T-helper 1 cell treated with Interleukin-12 subunit alpha and Interleukin-12 subunit beta and Interleukin-4 antibody, amounts not matched to agents 30 μg/mL and 1 μg/mL, for 36 hours (primary cell): ENCODE measurements at regions not wholly inside any gene's neighbourhood (a gene's known extent, or its start where the extent isn't known, plus 50 kb on each side); places are given as distances from the start of the nearest gene placed in this dataset.

Experiments
- H3K27ac Mint-ChIP-seq: one replicate; pipeline ENCODE4 v1.8.0; 2021; ENCODE audit warnings: mild to moderate bottlenecking, mixed read lengths
- H3K27me3 Mint-ChIP-seq: one replicate; pipeline ENCODE4 v1.8.0; 2021; ENCODE audit warnings: low read depth, mixed read lengths
- H3K36me3 Mint-ChIP-seq: one replicate; pipeline ENCODE4 v1.8.0; 2021; ENCODE audit warnings: low read depth, mixed read lengths
- H3K4me1 Mint-ChIP-seq: one replicate; pipeline ENCODE4 v1.8.0; 2021; ENCODE audit warnings: low read depth, mixed read lengths
- H3K4me3 Mint-ChIP-seq: one replicate; pipeline ENCODE4 v1.8.0; 2021; ENCODE audit warnings: mild to moderate bottlenecking, moderate library complexity, mixed read lengths
- H3K9me3 Mint-ChIP-seq: one replicate; pipeline ENCODE4 v1.8.0; 2021; ENCODE audit warnings: mixed read lengths

DNA sequence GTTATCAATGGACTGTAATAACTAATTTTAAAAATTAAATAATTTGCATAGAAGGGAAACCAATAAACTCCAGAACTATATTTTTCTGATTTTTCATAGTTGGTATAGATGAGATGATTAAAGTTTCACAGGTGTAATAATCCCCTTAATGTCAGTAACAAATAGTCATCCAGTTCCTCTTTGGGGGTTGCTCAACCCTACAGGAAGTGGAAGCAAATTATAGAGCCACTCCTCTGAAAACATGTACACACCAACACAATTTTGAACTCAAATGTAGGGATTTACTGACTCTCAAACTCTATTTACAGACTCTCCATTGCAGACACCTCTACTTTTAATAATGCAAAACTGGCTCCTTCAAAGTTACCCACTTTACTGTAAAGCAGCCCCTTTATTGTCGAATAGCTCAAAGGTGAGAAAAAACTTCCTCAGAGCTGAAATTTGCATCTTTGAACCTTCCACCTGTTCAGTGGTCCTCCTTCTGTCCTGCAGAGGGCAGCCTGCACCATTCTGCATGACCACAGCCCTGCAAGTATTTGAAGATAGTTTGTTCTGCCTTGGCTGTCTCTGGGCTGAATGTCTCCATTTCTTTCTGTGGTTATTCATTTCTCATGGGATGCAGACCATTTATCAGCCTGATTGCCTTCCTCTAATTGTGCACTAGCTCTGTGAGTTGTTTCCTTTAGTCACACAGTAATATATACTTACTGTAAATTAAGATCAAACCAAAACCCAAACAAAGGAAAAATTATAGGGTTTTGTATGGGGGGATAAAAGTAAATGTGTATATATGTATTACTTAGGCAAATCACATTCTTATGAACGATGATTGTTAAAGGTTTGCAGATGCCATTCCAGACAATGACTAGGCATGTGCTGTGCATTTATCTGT is 383.2 kb upstream of the SGCD start:
- Mint-ChIP-seq H3K27ac (no peak overlapping the region), H3K27me3 (peaks cover 28% of the 10 kb centered on the region), H3K4me3 (no peak overlapping the region), H3K9me3 (no peaks in the 10 kb centered on the region), H3K4me1 (peaks cover 4% of the 10 kb centered on the region), H3K36me3 (no peaks in the 10 kb centered on the region)

- H3K4me3 Mint-ChIP-seq: no peak overlapping the region
- no peaks in the 10 kb centered on the region for H3K36me3 Mint-ChIP-seq
Measured at GRCh38 chr5:155947394-155948062, 379.4 kb upstream of the SGCD start.

DNA sequence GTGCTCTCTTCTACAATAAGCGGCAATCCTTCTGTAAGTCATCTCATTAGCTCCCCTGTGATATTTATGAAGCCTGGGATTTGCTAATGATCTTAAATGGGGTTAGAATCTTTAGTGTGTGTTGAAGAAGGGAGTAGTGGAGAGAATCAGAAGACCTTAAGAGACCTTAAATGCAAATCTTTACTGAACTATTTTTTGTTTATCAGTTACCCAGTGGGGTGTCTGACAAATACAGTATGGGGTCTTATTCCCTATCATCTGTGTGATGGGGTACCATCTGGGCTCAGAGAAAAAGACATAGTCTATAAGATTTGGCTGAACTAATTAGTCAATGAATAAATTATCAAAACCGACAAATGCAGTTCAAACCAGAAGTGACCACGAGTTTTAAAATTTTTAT is 378.4 kb upstream of the SGCD start:
- no peak overlapping the region for H3K4me3 Mint-ChIP-seq
- H3K27ac Mint-ChIP-seq: no peak overlapping the region
- H3K36me3 Mint-ChIP-seq: no peaks in the 10 kb centered on the region
- H3K9me3 Mint-ChIP-seq: no peaks in the 10 kb centered on the region
- H3K4me1 Mint-ChIP-seq: peaks cover 7% of the 10 kb centered on the region
- peaks cover 34% of the 10 kb centered on the region for H3K27me3 Mint-ChIP-seq

More at GRCh38 chr5:155947394-155948062, 379.4 kb upstream of the SGCD start:
- Mint-ChIP-seq H3K27me3 (peaks cover 34% of the 10 kb centered on the region), H3K27ac (no peak overlapping the region), H3K4me1 (peaks cover 4% of the 10 kb centered on the region), H3K9me3 (no peaks in the 10 kb centered on the region)

DNA sequence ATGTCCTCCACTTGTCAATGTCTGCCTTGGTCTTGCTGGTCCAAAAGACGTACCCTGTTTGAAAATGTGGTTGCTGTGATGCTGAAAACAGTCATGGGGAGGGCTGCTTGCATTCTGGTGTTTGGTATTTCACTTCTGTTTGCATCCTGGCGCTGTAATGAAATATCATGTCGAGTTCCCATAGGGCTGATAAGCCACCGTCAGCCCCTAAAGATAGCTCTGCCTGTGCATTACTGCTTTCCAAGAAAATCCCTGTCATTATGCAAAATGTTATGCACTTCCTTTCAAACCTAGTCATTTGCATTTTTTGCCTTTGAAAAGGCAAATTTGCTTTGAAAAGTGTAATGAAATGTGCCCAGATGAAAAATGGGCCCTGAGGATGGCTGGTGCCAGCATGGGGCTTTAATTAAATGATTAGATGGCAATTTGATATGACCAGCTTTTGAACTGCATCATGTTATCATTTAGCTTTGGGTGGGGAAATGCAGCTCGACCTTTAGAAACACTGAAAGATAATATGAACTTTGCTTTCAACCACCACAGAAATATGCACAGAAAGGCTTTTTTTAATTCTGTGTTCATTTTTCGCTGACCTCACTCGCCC is 374.4 kb upstream of the SGCD start:
- Mint-ChIP-seq H3K36me3 (no peaks in the 10 kb centered on the region), H3K27ac (no peak overlapping the region), H3K4me3 (no peak overlapping the region), H3K4me1 (peaks cover 3% of the 10 kb centered on the region), H3K27me3 (peaks cover 15% of the 10 kb centered on the region), H3K9me3 (no peaks in the 10 kb centered on the region)

DNA sequence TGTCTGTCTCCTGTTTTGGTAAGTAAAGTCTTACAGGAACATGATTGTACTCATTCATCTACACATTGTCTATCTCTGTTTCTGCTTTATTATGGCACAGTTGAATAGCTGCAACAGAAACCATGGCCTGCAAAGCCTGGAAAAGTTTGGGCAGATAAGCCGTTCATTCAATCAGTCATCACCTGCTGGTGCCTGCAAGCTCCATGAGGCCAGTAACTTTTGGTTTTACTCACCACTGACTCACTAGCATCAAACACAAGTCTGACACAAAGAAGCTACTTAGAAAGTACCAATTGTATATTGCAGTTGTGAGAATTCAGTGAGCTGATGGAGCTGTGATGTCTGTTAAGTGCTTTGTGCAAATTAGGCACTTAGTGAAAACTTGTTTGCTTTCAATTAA is 373.6 kb upstream of the SGCD start:
- H3K4me1 Mint-ChIP-seq: peaks cover 3% of the 10 kb centered on the region
- peaks cover 15% of the 10 kb centered on the region for H3K27me3 Mint-ChIP-seq
- no peaks in the 10 kb centered on the region for H3K9me3 Mint-ChIP-seq
- H3K36me3 Mint-ChIP-seq: no peaks in the 10 kb centered on the region
- no peak overlapping the region for H3K4me3 Mint-ChIP-seq
- no peak overlapping the region for H3K27ac Mint-ChIP-seq

- H3K4me3 Mint-ChIP-seq: no peak overlapping the region
- H3K27ac Mint-ChIP-seq: no peak overlapping the region
- no peaks in the 10 kb centered on the region for H3K9me3 Mint-ChIP-seq
- H3K27me3 Mint-ChIP-seq: peaks cover 8% of the 10 kb centered on the region
- H3K4me1 Mint-ChIP-seq: peaks cover 3% of the 10 kb centered on the region
- no peaks in the 10 kb centered on the region for H3K36me3 Mint-ChIP-seq
Measured at GRCh38 chr5:155954701-155955445, 372.1 kb upstream of the SGCD start.

DNA sequence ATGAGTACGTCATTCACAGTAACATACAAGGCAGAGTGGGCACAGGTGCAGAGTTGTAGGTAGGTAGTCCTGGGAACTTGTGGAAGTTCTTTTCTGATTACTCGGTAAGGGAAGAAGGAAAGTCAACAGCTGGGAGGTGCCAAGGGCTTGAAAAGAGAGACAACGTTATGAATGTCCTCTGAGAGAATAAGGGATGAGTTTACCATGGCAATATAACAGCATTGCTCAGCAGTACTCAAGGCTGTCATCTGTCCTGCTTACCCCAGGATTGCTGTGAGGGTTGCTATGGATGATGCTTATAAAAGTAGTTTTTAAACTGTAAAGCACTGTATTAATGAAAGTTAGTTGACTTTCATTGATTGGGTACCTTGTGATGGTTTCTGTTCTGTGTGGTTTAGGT is 369.1 kb upstream of the SGCD start:
- no peak overlapping the region for H3K27ac Mint-ChIP-seq
- no peaks in the 10 kb centered on the region for H3K36me3 Mint-ChIP-seq
- no peaks in the 10 kb centered on the region for H3K9me3 Mint-ChIP-seq
- H3K4me3 Mint-ChIP-seq: no peak overlapping the region
- H3K27me3 Mint-ChIP-seq: peaks cover 3% of the 10 kb centered on the region
- peaks cover 3% of the 10 kb centered on the region for H3K4me1 Mint-ChIP-seq

- Mint-ChIP-seq H3K27ac (no peak overlapping the region), H3K4me1 (no peaks in the 10 kb centered on the region), H3K36me3 (no peaks in the 10 kb centered on the region), H3K27me3 (no peaks in the 10 kb centered on the region), H3K4me3 (no peak overlapping the region), H3K9me3 (no peaks in the 10 kb centered on the region)
Measured at GRCh38 chr5:155959082-155959481, 367.9 kb upstream of the SGCD start.

GRCh38 chr5:155960177-155960576 is 366.8 kb upstream of the SGCD start:
- H3K9me3 Mint-ChIP-seq: no peaks in the 10 kb centered on the region
- no peaks in the 10 kb centered on the region for H3K27me3 Mint-ChIP-seq
- no peaks in the 10 kb centered on the region for H3K36me3 Mint-ChIP-seq
- no peak overlapping the region for H3K4me3 Mint-ChIP-seq
- H3K27ac Mint-ChIP-seq: no peak overlapping the region
- H3K4me1 Mint-ChIP-seq: no peaks in the 10 kb centered on the region

- no peak overlapping the region for H3K27ac Mint-ChIP-seq
- H3K36me3 Mint-ChIP-seq: no peaks in the 10 kb centered on the region
- peaks cover 5% of the 10 kb centered on the region for H3K9me3 Mint-ChIP-seq
- H3K4me3 Mint-ChIP-seq: no peak overlapping the region
- H3K27me3 Mint-ChIP-seq: peaks cover 5% of the 10 kb centered on the region
- no peaks in the 10 kb centered on the region for H3K4me1 Mint-ChIP-seq
Measured at GRCh38 chr5:155969537-155969936, 357.4 kb upstream of the SGCD start.

DNA sequence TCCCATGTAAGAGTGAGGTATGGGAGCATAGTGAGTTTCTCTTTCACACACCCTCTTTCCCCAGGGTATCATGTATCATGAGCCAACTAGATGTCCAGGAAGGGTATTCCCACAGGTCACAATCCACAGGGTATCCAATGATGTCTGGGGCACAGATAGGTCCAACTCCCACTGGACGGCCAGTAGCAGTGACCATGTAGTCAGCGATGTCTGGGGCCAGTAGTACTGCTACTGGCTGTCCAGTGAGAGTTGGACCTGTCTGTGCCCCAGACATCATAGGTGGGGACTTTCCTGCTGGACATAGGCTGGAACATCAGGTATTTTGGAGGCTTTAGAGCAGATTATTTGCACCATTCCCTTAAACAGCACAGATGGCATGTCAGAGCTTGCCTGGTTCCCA is 352.6 kb upstream of the SGCD start:
- H3K36me3 Mint-ChIP-seq: no peaks in the 10 kb centered on the region
- H3K4me1 Mint-ChIP-seq: no peaks in the 10 kb centered on the region
- H3K27ac Mint-ChIP-seq: no peak overlapping the region

GRCh38 chr5:155978850-155979249 is 348.1 kb upstream of the SGCD start:
- H3K27ac Mint-ChIP-seq: no peak overlapping the region
- no peak overlapping the region for H3K4me3 Mint-ChIP-seq
- no peaks in the 10 kb centered on the region for H3K9me3 Mint-ChIP-seq
- no peaks in the 10 kb centered on the region for H3K36me3 Mint-ChIP-seq
- H3K4me1 Mint-ChIP-seq: no peaks in the 10 kb centered on the region
- H3K27me3 Mint-ChIP-seq: no peaks in the 10 kb centered on the region

More for the DNA sequence above, 352.6 kb upstream of the SGCD start:
- Mint-ChIP-seq H3K9me3 (no peaks in the 10 kb centered on the region), H3K27me3 (peaks cover 5% of the 10 kb centered on the region), H3K4me3 (no peak overlapping the region)

DNA sequence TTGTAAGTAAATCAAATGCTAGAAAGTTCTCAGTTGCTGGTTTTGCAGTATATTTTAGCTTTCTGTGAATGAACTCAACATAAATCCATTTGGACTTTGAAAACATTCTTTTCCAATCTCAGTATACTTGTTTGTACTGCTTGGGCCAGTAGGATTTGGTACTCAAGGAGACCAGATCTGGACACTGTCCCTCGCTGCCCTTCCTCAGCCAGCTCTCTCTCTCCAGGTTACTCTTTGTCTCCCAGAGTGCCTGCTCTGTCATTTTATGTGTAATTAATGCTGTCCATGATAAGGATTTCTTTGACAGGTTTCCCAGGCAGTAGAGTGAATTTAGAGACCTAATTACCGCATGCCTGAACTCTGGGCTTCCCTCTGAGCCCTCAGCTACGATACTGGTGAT is 344.6 kb upstream of the SGCD start:
- H3K27ac Mint-ChIP-seq: no peak overlapping the region
- H3K9me3 Mint-ChIP-seq: no peaks in the 10 kb centered on the region
- no peak overlapping the region for H3K4me3 Mint-ChIP-seq
- no peaks in the 10 kb centered on the region for H3K27me3 Mint-ChIP-seq
- H3K4me1 Mint-ChIP-seq: no peaks in the 10 kb centered on the region
- no peaks in the 10 kb centered on the region for H3K36me3 Mint-ChIP-seq

- Mint-ChIP-seq H3K9me3 (no peaks in the 10 kb centered on the region), H3K4me3 (no peak overlapping the region), H3K36me3 (no peaks in the 10 kb centered on the region), H3K4me1 (no peaks in the 10 kb centered on the region), H3K27ac (no peak overlapping the region), H3K27me3 (no peaks in the 10 kb centered on the region)
Measured at GRCh38 chr5:155983954-155984353, 343.0 kb upstream of the SGCD start.
